HepG2 (cell line): ENCODE measurements at regions not wholly inside any gene's neighbourhood (a gene's known extent, or its start where the extent isn't known, plus 50 kb on each side); places are given as distances from the start of the nearest gene placed in this dataset.
A peak's percentile ranks its signal among the peaks of the same experiment; 100 is the strongest.

Experiments
- ESRRA ChIP-seq: sonication (generic); formaldehyde crosslinking; IDR thresholded peaks from 2 replicates; pipeline ENCODE4 v1.5.1; 2020; ENCODE audit warnings: mild to moderate bottlenecking, low read depth, missing genetic modification reagents
- FOXA3 ChIP-seq: IDR thresholded peaks from 2 replicates; pipeline ENCODE4 v1.6.1; 2016; ENCODE audit warnings: missing genetic modification reagents, missing compliant biosample characterization
- FOXP1 ChIP-seq, 2 experiments: fragments of 450-650 bp in 1 of 2; IDR thresholded peaks; 2 replicates each; pipeline ENCODE4 v1.6.1; 2017 to 2018; ENCODE audit warnings: antibody characterized with exemption in 1 of 2
- HDAC2 ChIP-seq: sonication (generic); formaldehyde crosslinking; IDR thresholded peaks from 2 replicates; pipeline ENCODE4 v1.4.0; 2020; ENCODE audit warnings: missing genetic modification reagents
- HNF4G ChIP-seq, 2 experiments: sonication (generic) in 1 of 2; formaldehyde crosslinking in 1 of 2; IDR thresholded peaks; 2 replicates each; pipeline versions ENCODE4 v1.4.0 to v1.6.1; 2011 to 2020; ENCODE audit warnings: borderline replicate concordance in 2 of 2, low read depth in 2 of 2, mild to moderate bottlenecking in 2 of 2, low read length in 1 of 2, missing genetic modification reagents in 1 of 2, moderate library complexity in 1 of 2
- IRF2 ChIP-seq: IDR thresholded peaks from 2 replicates; pipeline ENCODE4 v1.6.1; 2018; ENCODE audit warnings: missing genetic modification reagents, missing compliant biosample characterization
- NAIF1 ChIP-seq: sonication (generic); formaldehyde crosslinking; IDR thresholded peaks from 2 replicates; pipeline ENCODE4 v1.5.0; 2020; ENCODE audit warnings: mild to moderate bottlenecking, missing genetic modification reagents, borderline replicate concordance
- PHF21A ChIP-seq: sonication (generic); formaldehyde crosslinking; IDR thresholded peaks from 2 replicates; pipeline ENCODE4 v1.5.0; 2020; ENCODE audit warnings: mild to moderate bottlenecking, missing genetic modification reagents
- RXRB ChIP-seq: IDR thresholded peaks from 2 replicates; pipeline ENCODE4 v1.6.1; 2016; ENCODE audit warnings: borderline replicate concordance, missing genetic modification reagents, missing compliant biosample characterization
- STAG1 ChIP-seq: sonication (generic); formaldehyde crosslinking; IDR thresholded peaks from 2 replicates; pipeline ENCODE4 v1.4.0; 2020; ENCODE audit warnings: missing genetic modification reagents
- SUZ12 ChIP-seq: fragments of 150-350 bp; IDR thresholded peaks from 2 replicates; pipeline ENCODE4 v1.6.1; 2014; ENCODE audit warnings: low read depth, low read length
- ZBTB38 ChIP-seq: sonication (generic); formaldehyde crosslinking; IDR thresholded peaks from 2 replicates; pipeline ENCODE4 v1.5.1; 2020; ENCODE audit warnings: mild to moderate bottlenecking, missing genetic modification reagents
- ZBTB8A ChIP-seq: sonication (generic); formaldehyde crosslinking; IDR thresholded peaks from 2 replicates; pipeline ENCODE4 v1.4.0; 2020; ENCODE audit warnings: mild to moderate bottlenecking, low read depth, missing genetic modification reagents, borderline replicate concordance
- ZMAT3 ChIP-seq: sonication (generic); formaldehyde crosslinking; conservative IDR thresholded peaks from 2 replicates; pipeline ENCODE4 v1.7.0; 2021; ENCODE audit warnings: missing genetic modification reagents
- ZNF792 ChIP-seq: IDR thresholded peaks from 2 replicates; pipeline ENCODE4 v1.6.1; 2016
- ZZZ3 ChIP-seq: sonication (generic); formaldehyde crosslinking; IDR thresholded peaks from 2 replicates; pipeline ENCODE4 v1.4.0; 2020; ENCODE audit warnings: missing genetic modification reagents, mild to moderate bottlenecking, borderline replicate concordance
- TF ChIP-seq, protein P1 (sequence below): sonication (generic); formaldehyde crosslinking; conservative IDR thresholded peaks from 2 replicates; pipeline ENCODE4 v1.4.0; 2020; ENCODE audit warnings: missing genetic modification reagents
- TF ChIP-seq, protein P2 (sequence below): sonication (generic); formaldehyde crosslinking; IDR thresholded peaks from 2 replicates; pipeline ENCODE4 v1.4.0; 2020; ENCODE audit warnings: missing genetic modification reagents, borderline replicate concordance
- TF ChIP-seq, protein P3 (sequence below): sonication (generic); formaldehyde crosslinking; conservative IDR thresholded peaks from 2 replicates; pipeline ENCODE4 v1.4.0; 2020; ENCODE audit warnings: mild to moderate bottlenecking, missing genetic modification reagents, moderate library complexity
- TF ChIP-seq, protein P4 (sequence below): IDR thresholded peaks from 2 replicates; pipeline ENCODE4 v1.6.1; 2016
- TF ChIP-seq, protein P5 (sequence below): sonication (generic); formaldehyde crosslinking; IDR thresholded peaks from 2 replicates; pipeline ENCODE4 v1.4.0; 2020; ENCODE audit warnings: missing genetic modification reagents

GRCh38 chrX:25523574-25524540 lies 508.1 kb upstream of the ARX start (continued):
- no peak for TF ChIP-seq FOXP1 (IDR thresholded peaks at IDR 0.05)
- no peak for TF ChIP-seq FOXP1 (CRISPR knock-in tag; IDR thresholded peaks at IDR 0.05)
- no peak for TF ChIP-seq ZMAT3 (CRISPR knock-in tag)
- TF ChIP-seq, protein P1, sequence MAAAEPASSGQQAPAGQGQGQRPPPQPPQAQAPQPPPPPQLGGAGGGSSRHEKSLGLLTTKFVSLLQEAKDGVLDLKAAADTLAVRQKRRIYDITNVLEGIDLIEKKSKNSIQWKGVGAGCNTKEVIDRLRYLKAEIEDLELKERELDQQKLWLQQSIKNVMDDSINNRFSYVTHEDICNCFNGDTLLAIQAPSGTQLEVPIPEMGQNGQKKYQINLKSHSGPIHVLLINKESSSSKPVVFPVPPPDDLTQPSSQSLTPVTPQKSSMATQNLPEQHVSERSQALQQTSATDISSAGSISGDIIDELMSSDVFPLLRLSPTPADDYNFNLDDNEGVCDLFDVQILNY (CRISPR knock-in tag): no peak
- TF ChIP-seq ZZZ3: no peak
- TF ChIP-seq ZBTB8A (CRISPR knock-in tag): no peak
- no peak for TF ChIP-seq ESRRA (CRISPR knock-in tag)
- TF ChIP-seq STAG1: peak; percentile 63
- peak; percentile 51; the same call in 1 of the 2 replicates for TF ChIP-seq PHF21A (CRISPR knock-in tag)
- TF ChIP-seq, protein P2, sequence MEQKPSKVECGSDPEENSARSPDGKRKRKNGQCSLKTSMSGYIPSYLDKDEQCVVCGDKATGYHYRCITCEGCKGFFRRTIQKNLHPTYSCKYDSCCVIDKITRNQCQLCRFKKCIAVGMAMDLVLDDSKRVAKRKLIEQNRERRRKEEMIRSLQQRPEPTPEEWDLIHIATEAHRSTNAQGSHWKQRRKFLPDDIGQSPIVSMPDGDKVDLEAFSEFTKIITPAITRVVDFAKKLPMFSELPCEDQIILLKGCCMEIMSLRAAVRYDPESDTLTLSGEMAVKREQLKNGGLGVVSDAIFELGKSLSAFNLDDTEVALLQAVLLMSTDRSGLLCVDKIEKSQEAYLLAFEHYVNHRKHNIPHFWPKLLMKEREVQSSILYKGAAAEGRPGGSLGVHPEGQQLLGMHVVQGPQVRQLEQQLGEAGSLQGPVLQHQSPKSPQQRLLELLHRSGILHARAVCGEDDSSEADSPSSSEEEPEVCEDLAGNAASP (CRISPR knock-in tag): no peak
- no peak for TF ChIP-seq ZBTB38 (CRISPR knock-in tag)
- TF ChIP-seq, protein P3, sequence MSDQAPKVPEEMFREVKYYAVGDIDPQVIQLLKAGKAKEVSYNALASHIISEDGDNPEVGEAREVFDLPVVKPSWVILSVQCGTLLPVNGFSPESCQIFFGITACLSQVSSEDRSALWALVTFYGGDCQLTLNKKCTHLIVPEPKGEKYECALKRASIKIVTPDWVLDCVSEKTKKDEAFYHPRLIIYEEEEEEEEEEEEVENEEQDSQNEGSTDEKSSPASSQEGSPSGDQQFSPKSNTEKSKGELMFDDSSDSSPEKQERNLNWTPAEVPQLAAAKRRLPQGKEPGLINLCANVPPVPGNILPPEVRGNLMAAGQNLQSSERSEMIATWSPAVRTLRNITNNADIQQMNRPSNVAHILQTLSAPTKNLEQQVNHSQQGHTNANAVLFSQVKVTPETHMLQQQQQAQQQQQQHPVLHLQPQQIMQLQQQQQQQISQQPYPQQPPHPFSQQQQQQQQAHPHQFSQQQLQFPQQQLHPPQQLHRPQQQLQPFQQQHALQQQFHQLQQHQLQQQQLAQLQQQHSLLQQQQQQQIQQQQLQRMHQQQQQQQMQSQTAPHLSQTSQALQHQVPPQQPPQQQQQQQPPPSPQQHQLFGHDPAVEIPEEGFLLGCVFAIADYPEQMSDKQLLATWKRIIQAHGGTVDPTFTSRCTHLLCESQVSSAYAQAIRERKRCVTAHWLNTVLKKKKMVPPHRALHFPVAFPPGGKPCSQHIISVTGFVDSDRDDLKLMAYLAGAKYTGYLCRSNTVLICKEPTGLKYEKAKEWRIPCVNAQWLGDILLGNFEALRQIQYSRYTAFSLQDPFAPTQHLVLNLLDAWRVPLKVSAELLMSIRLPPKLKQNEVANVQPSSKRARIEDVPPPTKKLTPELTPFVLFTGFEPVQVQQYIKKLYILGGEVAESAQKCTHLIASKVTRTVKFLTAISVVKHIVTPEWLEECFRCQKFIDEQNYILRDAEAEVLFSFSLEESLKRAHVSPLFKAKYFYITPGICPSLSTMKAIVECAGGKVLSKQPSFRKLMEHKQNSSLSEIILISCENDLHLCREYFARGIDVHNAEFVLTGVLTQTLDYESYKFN: peak; percentile 44; the same call in 1 of the 2 replicates
- TF ChIP-seq HNF4G (IDR thresholded peaks at IDR 0.05; ENCODE audit: borderline replicate concordance, low read depth, low read length): 0 out of 2 replicates have a peak, but pooled peaks have one; percentile 40
- peak; percentile 40; the same call in 1 of the 2 replicates for TF ChIP-seq HNF4G (CRISPR knock-in tag; IDR thresholded peaks at IDR 0.05; ENCODE audit: borderline replicate concordance, low read depth)
- TF ChIP-seq, protein P4, sequence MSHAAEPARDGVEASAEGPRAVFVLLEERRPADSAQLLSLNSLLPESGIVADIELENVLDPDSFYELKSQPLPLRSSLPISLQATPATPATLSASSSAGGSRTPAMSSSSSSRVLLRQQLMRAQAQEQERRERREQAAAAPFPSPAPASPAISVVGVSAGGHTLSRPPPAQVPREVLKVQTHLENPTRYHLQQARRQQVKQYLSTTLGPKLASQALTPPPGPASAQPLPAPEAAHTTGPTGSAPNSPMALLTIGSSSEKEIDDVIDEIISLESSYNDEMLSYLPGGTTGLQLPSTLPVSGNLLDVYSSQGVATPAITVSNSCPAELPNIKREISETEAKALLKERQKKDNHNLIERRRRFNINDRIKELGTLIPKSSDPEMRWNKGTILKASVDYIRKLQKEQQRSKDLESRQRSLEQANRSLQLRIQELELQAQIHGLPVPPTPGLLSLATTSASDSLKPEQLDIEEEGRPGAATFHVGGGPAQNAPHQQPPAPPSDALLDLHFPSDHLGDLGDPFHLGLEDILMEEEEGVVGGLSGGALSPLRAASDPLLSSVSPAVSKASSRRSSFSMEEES (CRISPR knock-in tag): 0 out of 2 replicates have a peak, but pooled peaks have one; percentile 19
- TF ChIP-seq HDAC2: peak; percentile 55; the same call in 1 of the 2 replicates
- TF ChIP-seq NAIF1: no peak
- TF ChIP-seq SUZ12: no peak
- peak; percentile 48; the same call in 1 of the 2 replicates for TF ChIP-seq RXRB (CRISPR knock-in tag)
- TF ChIP-seq, protein P5, sequence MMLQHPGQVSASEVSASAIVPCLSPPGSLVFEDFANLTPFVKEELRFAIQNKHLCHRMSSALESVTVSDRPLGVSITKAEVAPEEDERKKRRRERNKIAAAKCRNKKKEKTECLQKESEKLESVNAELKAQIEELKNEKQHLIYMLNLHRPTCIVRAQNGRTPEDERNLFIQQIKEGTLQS (CRISPR knock-in tag): peak; percentile 96
- 0 out of 2 replicates have a peak, but pooled peaks have one; percentile 19 for TF ChIP-seq IRF2
- TF ChIP-seq FOXA3 (CRISPR knock-in tag): peak; percentile 74
- TF ChIP-seq ZNF792: 0 out of 2 replicates have a peak, but pooled peaks have one; percentile 35
